ENCODE measurements at regions not wholly inside any gene's neighbourhood (a gene's known extent, or its start where the extent isn't known, plus 50 kb on each side); places are given as distances from the start of the nearest gene placed in this dataset.
"Not testable (repeated sequence)": the region's sequence is repeated elsewhere in the genome, so short reads cannot be mapped to it uniquely, and the experiment has no call there.

- DNase-seq (ENCODE audit: low read depth in 2 of 2), result no peak
These were observed 54.8 kb downstream of the OTUD1 start for GRCh38 chr10:23493711-23494110.

DNA sequence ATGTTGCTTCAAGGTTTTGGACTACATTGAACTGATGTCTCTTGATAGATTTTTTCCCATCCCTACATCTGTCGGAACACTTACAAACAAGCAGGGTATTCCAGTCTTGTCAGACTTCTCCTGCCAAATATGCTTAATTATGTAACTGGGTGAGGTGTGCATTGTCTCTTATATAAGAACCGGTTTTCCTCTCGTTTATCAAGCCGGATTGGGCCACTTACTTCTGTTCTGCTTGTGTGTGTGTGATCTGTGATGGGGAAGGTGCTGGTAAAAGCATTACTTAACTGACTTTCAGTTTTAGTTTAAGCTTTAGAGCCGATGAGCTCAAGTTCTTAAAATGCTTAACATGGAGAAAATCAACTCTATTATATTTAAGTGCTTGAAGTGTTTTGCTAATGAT is 57.9 kb downstream of the OTUD1 start:
- DNase-seq (ENCODE audit: low read depth in 2 of 2), result no peak

- DNase-seq (ENCODE audit: low read depth in 2 of 2), result no peak
These were observed 60.7 kb downstream of the OTUD1 start for GRCh38 chr10:23499372-23500132.

GRCh38 chr10:23505797-23506465 is 67.1 kb downstream of the OTUD1 start:
- DNase-seq (ENCODE audit: low read depth in 2 of 2), result no peak

DNA sequence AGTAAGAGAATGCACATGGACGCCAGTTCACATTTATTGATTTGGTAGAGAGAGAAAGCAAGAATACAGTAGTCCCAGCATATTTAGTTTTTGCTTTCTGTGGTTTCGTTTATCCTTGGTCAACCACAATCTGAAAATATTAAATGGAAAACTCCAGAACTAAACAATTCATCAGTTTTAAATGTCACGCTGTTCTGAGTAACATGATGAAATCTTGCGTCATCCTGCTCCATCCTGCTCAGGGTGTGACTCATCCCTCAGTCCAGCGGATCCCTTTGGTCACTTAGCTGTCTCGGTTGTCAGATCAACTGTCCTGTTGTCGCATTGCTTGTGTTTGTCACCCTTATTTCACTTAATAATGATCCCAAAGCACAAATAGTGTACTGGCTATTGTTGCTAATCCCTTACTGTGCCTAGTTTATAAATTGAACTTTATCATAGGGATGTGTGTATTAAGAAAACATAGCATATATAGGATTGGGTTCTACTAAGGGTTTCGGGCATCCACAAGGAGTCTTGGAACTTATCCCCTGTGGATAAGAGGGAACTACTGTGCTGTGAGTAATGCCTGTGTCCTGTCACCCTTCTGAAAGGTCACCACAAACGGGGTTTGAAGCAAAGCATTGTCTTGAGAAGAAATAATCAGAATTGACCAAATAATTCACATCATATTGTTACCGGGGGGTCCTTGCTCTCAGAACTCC is 73.6 kb downstream of the OTUD1 start:
- no peak for DNase-seq (ENCODE audit: low read depth in 2 of 2)

DNA sequence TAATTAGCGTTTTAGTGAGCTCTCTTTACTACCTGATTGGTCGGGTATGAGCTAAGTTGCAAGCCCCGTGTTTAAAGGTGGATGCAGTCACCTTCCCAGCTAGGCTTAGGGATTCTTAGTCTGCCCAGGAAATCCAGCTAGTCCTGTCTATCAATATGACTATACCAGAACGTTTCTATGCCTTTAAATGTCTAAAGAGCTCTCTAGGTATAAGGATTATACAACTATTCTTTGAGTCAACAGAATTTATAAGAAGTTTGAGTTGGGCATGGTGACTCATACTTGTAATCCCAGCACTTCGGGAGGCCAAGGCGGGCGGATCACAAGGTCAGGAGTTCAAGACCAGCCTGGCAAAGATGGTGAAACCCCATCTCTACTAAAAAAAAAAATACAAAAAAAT is 74.7 kb downstream of the OTUD1 start:
- DNase-seq (ENCODE audit: low read depth in 2 of 2), result not testable (repeated sequence)

GRCh38 chr10:23514321-23514720 is 75.4 kb downstream of the OTUD1 start:
- no peak for DNase-seq (ENCODE audit: low read depth in 2 of 2)

DNA sequence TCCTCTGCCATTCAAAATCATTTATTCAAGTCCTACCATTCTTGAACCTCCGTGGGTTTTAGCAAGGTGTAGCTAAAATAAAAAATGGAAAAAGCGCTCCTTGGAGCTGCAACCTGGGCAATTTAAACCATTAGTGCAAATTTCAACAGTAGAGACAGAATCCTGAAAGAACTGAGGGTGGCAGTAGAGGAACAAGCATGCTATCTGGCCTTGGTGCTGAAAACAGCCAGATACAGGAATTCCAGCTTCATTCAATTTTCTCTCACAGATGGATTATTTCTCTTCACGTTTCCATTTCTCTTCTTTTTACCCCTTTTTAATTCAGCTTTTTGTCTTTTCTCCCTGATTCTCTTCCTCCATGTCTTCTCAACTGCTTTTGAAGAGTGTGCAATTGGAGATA is 77.7 kb downstream of the OTUD1 start:
- no peak for DNase-seq (ENCODE audit: low read depth in 2 of 2)

- no peak for DNase-seq (ENCODE audit: low read depth in 2 of 2)
These were observed 78.3 kb downstream of the OTUD1 start for GRCh38 chr10:23517155-23517554.

GRCh38 chr10:23521735-23522134 is 82.9 kb downstream of the OTUD1 start:
- DNase-seq (ENCODE audit: low read depth in 2 of 2), result no peak

- DNase-seq (ENCODE audit: low read depth in 2 of 2), result no peak
These were observed 83.5 kb downstream of the OTUD1 start for GRCh38 chr10:23522345-23522744.

GRCh38 chr10:23523251-23523650 is 84.4 kb downstream of the OTUD1 start:
- DNase-seq (ENCODE audit: low read depth in 2 of 2), result no peak

DNA sequence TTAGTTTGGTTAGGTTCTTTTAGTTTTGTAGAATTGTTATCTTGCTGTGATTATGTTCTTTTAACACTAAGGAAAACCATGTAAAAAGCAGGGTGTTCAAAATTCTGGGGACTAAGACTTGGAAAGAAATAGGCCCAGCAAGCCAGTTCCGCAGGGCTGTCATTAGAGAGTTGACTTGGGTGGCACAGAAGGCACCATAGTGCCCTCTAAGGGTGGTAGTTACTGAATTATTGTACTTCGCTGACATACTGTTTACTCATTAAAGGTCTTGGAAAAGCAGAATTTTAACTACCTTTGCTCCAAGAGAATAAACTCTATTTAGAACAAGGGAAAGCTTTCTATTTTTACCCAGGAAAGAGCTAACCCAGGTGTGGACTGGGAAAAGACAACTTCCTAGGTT is 86.5 kb downstream of the OTUD1 start:
- DNase-seq (ENCODE audit: low read depth in 2 of 2), result no peak

DNA sequence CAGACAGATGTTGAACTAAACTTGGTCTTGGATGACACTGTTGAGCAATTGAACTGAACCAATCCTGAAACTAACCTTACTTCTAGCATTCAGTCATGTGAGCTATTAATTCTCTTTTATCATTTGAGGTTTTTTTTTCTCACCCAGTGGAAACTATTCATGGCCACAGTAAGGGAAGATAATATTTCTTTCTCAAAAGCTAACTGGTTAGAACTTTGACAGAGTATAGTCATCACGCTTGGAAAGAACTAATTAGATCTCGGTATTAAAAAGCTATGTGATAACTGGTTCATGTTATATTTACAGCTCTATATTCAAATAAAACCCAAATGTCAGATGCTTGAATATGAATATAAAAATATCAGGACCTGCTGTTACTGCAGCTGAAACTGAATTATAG is 89.5 kb downstream of the OTUD1 start:
- DNase-seq (ENCODE audit: low read depth in 2 of 2), result no peak

GRCh38 chr10:23529625-23530024 is 90.8 kb downstream of the OTUD1 start:
- no peak for DNase-seq (ENCODE audit: low read depth in 2 of 2)

- DNase-seq (ENCODE audit: low read depth in 2 of 2), result no peak
These were observed 91.2 kb downstream of the OTUD1 start for GRCh38 chr10:23530079-23530478.

- DNase-seq (ENCODE audit: low read depth in 2 of 2), result no peak
These were observed 94.3 kb downstream of the OTUD1 start for GRCh38 chr10:23533212-23533611.

DNA sequence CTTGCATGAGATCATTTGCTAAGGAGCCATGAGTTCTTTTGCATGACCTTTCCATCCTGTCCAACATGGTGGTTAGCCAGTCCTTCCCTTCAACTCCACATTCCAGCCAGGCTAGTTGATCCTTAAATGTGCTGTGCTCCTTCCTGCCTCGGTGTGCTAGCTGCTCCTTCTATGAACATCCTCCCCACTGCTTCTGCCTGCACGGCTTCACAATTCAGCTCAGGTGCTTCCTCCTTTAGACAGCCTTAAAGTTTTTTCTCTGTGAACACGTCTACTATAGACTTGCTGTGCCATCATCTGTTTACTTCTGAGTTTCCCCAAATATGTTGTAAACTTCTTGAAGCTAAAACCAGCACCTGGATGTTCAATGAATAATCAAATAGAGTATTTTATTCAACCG is 95.5 kb downstream of the OTUD1 start:
- no peak for DNase-seq (ENCODE audit: low read depth in 2 of 2)

DNA sequence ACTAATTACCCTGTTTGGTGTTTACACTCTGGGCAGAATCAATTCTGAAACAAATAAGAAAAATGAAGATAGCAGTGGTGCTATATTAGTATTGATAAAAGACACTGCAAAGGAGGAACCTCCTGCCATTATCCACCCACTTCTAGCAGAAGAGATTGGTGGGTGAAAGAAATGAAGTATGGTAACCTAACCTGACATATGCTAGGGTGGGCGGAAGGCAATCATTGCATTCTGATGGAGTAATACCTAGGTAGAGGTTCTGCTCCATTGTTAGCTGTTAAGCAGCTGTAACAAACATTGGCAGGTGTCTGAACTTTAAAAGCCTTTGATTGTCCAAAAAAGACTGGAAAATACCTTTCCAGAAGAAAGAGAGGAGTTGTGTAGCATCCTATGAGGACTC is 95.9 kb downstream of the OTUD1 start:
- DNase-seq (ENCODE audit: low read depth in 2 of 2), result no peak

DNA sequence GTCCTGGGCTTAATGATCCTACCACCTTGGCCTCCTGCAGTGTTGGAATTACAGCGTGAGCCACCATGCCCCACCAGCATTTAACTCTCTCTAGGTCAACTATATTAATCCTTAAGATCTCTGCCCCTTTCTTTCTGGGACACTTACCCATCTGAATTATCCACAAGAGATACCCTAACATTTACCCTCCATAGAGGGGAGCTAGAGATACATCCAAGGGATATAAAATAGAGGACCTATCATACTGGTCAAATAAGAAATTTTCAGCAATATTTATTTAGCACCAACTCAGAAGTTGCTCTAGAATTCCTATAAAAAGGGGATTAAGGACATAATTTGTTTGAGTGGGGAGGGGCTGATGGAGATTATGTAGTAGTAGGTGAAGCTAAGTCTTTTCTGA is 96.5 kb downstream of the OTUD1 start:
- no peak for DNase-seq (ENCODE audit: low read depth in 2 of 2)

DNA sequence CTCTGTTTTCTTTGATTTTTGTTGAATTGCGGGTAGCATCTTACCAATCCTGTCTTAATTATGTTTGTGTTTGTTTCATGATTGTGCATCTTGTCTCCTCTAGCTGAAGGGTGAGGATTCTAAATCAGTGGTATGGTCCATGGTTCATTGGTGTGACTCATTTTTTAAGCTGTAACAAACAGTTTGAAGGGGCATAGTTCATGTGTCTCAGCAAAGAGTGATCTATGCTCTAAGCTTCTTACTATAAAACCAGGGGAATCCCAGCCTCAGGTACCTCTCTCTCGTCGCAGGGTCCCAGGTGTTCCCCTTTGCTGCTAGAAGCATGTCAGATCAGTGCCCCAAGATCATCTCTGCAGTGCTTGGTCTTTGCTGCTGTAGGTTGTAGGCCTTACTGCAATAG is 100.1 kb downstream of the OTUD1 start:
- DNase-seq (ENCODE audit: low read depth in 2 of 2), result no peak

DNA sequence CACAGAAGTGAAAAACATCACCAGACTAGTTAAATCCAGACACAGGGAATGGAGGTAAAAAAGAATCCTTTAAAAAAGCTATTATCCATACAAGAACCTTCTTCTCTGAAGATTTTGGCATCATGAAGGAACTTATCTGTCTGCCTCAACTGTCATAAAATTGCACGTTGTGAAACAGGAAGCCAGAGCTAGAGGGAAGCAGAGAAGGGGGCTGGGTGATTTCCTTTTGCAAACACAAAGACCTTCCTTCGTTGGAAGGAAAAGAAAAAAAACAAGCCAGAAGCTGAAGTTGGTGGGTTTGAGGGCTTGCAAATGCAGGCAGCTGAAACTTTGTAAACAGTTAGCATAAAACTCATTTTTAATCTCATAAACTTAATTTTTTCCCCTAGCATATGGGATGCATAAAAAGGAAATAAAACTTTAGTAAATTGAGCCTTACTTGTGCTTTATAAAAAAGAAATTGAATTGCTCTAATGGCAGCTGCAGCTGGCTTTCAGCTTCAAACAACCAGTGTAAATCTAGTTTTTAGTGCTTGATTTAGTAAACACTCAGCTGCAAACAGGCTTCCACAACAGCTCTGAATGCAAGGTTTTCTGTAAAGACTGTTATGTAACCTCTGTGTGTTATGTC is 101.6 kb downstream of the OTUD1 start:
- DNase-seq (ENCODE audit: low read depth in 2 of 2), result no peak
